Spleen (tissue), 7 donors: ENCODE measurements at regions not wholly inside any gene's neighbourhood (a gene's known extent, or its start where the extent isn't known, plus 50 kb on each side); places are given as distances from the start of the nearest gene placed in this dataset.

Source experiments
- CTCF ChIP-seq, 11 experiments: fragments of 200-600 bp in 7 of 11; fragments of 450-650 bp in 4 of 11; sonication (generic) in 4 of 11; IDR thresholded peaks in 8 of 11; conservative IDR thresholded peaks in 3 of 11; 1 replicate in 7 of 11; 2 replicates in 4 of 11; pipeline versions ENCODE4 v1.4.0 to v1.8.0; 2016 to 2021; ENCODE audit warnings: antibody characterized with exemption in 11 of 11, inconsistent platforms in 4 of 11, mild to moderate bottlenecking in 1 of 11
- POLR2A ChIP-seq, 3 donors: fragments of 450-650 bp; IDR thresholded peaks; one replicate each; pipeline ENCODE4 v1.5.1; 2017; ENCODE audit warnings: antibody characterized with exemption in 3 of 3, mild to moderate bottlenecking in 1 of 3
- donor health status: DM: no; HTN: no; CAD: no; lungs with moderate emphysema.
- donor health status: DM: no; HTN: no; CAD: no.
- donor health status: DM: no; HTN: no; CAD: no.

DNA sequence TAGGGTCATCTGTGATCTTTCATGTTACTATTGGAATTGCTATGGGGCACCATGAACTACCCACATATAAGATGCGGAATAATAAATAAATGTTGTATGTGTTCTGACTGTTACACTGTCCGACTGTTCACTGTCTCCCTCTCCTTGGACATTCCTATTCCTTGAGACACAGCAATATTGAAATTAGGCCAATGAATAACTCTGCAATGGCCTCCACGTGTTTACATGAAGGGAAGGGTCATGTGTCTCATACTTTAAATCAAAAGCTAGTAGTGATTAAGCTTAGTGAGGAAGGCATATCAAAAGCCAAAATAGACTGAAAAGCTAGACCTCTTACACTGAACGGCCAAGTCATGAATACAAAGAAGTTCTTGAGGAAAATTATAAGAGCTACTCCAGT, 751.3 kb downstream of the SOCS6 start:
- no peak for TF ChIP-seq POLR2A (IDR thresholded peaks at IDR 0.05)
- TF ChIP-seq CTCF (IDR thresholded peaks at IDR 0.05 in 8 of 11, conservative IDR thresholded peaks at IDR 0.05 in 3 of 11), result no peak
